ENCODE measurements at regions not wholly inside any gene's neighbourhood (a gene's known extent, or its start where the extent isn't known, plus 50 kb on each side); places are given as distances from the start of the nearest gene placed in this dataset.

- Histone ChIP-seq H3K4me1 (ENCODE audit: control insufficient read depth in 1 of 2, insufficient read depth in 2 of 2, low read length in 2 of 2) (no peaks in the 10 kb centered on the region), H3K79me2 (ENCODE audit: insufficient read depth, low read length) (no peaks in the 10 kb centered on the region), H3K36me3 (replicated peaks in 1 of 2; ENCODE audit: control insufficient read depth in 1 of 2, insufficient read depth in 2 of 2, low read length in 2 of 2) (no peaks in the 10 kb centered on the region), H2AFZ (ENCODE audit: insufficient read depth, low read depth, low read length, poor library complexity, severe bottlenecking) (no peak overlapping the region), H3K9me3 (replicated peaks in 1 of 2; ENCODE audit: control insufficient read depth in 1 of 2, insufficient read depth in 1 of 2, low read length in 2 of 2) (no peaks in the 10 kb centered on the region), H3K4me3 (replicated peaks in 1 of 3; ENCODE audit: low read depth in 2 of 3, low read length in 3 of 3) (no peak overlapping the region), H3K9ac (ENCODE audit: insufficient read depth, low read length, poor library complexity, severe bottlenecking) (no peak overlapping the region), H4K20me1 (ENCODE audit: insufficient read depth, low read length) (no peaks in the 10 kb centered on the region), H3K27ac (ENCODE audit: low read depth in 1 of 2, low read length in 2 of 2) (no peak overlapping the region), H3K4me2 (replicated peaks; ENCODE audit: extremely low read depth, low read length, poor library complexity, severe bottlenecking) (no peak overlapping the region), H3K27me3 (ENCODE audit: control insufficient read depth in 2 of 2, insufficient read depth in 2 of 2, low read length in 2 of 2) (no peaks in the 10 kb centered on the region)
- Mint-ChIP-seq H3K36me3 (no peaks in the 10 kb centered on the region), H3K27ac (no peak overlapping the region), H3K4me1 (no peaks in the 10 kb centered on the region), H3K27me3 (ENCODE audit: low read depth in 3 of 3) (peaks cover 0 to 1% (median 0%) of the 10 kb centered on the region in 3 donors), H3K4me3 (no peak overlapping the region), H3K9me3 (peaks cover 0 to 6% (median 0%) of the 10 kb centered on the region in 7 donors)
- DNase-seq, result no peak
- intact Hi-C loops (cut with micrococcal nuclease), result no loop called here
- no peak for TF ChIP-seq CTCF (IDR thresholded peaks at IDR 0.05)
Measured at GRCh38 chr10:61018146-61018545, 74.2 kb upstream of the RHOBTB1 start.

- Histone ChIP-seq H3K4me3 (replicated peaks in 1 of 3; ENCODE audit: low read depth in 2 of 3, low read length in 3 of 3) (no peak overlapping the region), H3K4me2 (replicated peaks; ENCODE audit: extremely low read depth, low read length, poor library complexity, severe bottlenecking) (no peak overlapping the region), H3K27ac (ENCODE audit: low read depth in 1 of 2, low read length in 2 of 2) (no peak overlapping the region), H4K20me1 (ENCODE audit: insufficient read depth, low read length) (no peaks in the 10 kb centered on the region), H3K79me2 (ENCODE audit: insufficient read depth, low read length) (no peaks in the 10 kb centered on the region), H3K36me3 (replicated peaks in 1 of 2; ENCODE audit: control insufficient read depth in 1 of 2, insufficient read depth in 2 of 2, low read length in 2 of 2) (no peaks in the 10 kb centered on the region), H3K27me3 (ENCODE audit: control insufficient read depth in 2 of 2, insufficient read depth in 2 of 2, low read length in 2 of 2) (no peaks in the 10 kb centered on the region), H3K9ac (ENCODE audit: insufficient read depth, low read length, poor library complexity, severe bottlenecking) (no peak overlapping the region), H2AFZ (ENCODE audit: insufficient read depth, low read depth, low read length, poor library complexity, severe bottlenecking) (no peak overlapping the region), H3K4me1 (ENCODE audit: control insufficient read depth in 1 of 2, insufficient read depth in 2 of 2, low read length in 2 of 2) (no peaks in the 10 kb centered on the region), H3K9me3 (replicated peaks in 1 of 2; ENCODE audit: control insufficient read depth in 1 of 2, insufficient read depth in 1 of 2, low read length in 2 of 2) (no peaks in the 10 kb centered on the region)
- no peak overlapping the region for H3K27ac Mint-ChIP-seq
- H3K27me3 Mint-ChIP-seq (ENCODE audit: low read depth in 3 of 3), result peaks cover 0 to 1% (median 0%) of the 10 kb centered on the region in 3 donors
- H3K4me3 Mint-ChIP-seq, result no peak overlapping the region
- peaks cover 0 to 6% (median 0%) of the 10 kb centered on the region in 7 donors for H3K9me3 Mint-ChIP-seq
- no peak for DNase-seq
- no peaks in the 10 kb centered on the region for H3K36me3 Mint-ChIP-seq
- H3K4me1 Mint-ChIP-seq, result no peaks in the 10 kb centered on the region
- intact Hi-C loops (cut with micrococcal nuclease), result no loop called here
- no peak for TF ChIP-seq CTCF (IDR thresholded peaks at IDR 0.05)
- WGBS (ENCODE audit: insufficient coverage), result no CpG with 5 or more reads among the region's 1 CpG
Measured at GRCh38 chr10:61016630-61017029, 72.6 kb upstream of the RHOBTB1 start.

Measured in CD14-positive monocyte (primary cell).